Spleen (tissue), 11 donors: ENCODE measurements at regions not wholly inside any gene's neighbourhood (a gene's known extent, or its start where the extent isn't known, plus 50 kb on each side); places are given as distances from the start of the nearest gene placed in this dataset.

Experiments
- DNase-seq: peaks from one replicate; pipeline ENCODE4 v3.0.0-alpha.2; 2020
- H3K27ac ChIP-seq, 8 donors: fragments of 200-600 bp; sonication (generic) in 7 of 8; 1 replicate in 4 of 8; 2 replicates in 4 of 8; pipeline versions ENCODE4 v1.5.0 to v1.8.0; 2016 to 2021; ENCODE audit warnings: inconsistent platforms in 4 of 8, mild to moderate bottlenecking in 4 of 8, moderate library complexity in 1 of 8
- H3K27me3 ChIP-seq, 7 donors: fragments of 200-600 bp; sonication (generic) in 6 of 7; replicated peaks in 1 of 7; 1 replicate in 4 of 7; 2 replicates in 3 of 7; pipeline versions ENCODE4 v1.5.0 to v1.8.0; 2016 to 2021; ENCODE audit warnings: inconsistent platforms in 3 of 7, mild to moderate bottlenecking in 1 of 7
- H3K36me3 ChIP-seq, 6 donors: fragments of 200-600 bp; sonication (generic) in 5 of 6; 1 replicate in 4 of 6; 2 replicates in 2 of 6; pipeline versions ENCODE4 v1.5.0 to v1.8.0; 2016 to 2021; ENCODE audit warnings: inconsistent platforms in 2 of 6
- H3K4me1 ChIP-seq, 6 donors: fragments of 200-600 bp; sonication (generic) in 5 of 6; 1 replicate in 3 of 6; 2 replicates in 3 of 6; pipeline versions ENCODE4 v1.5.0 to v1.8.0; 2016 to 2021; ENCODE audit warnings: inconsistent platforms in 3 of 6
- H3K4me3 ChIP-seq, 8 donors: fragments of 200-600 bp; sonication (generic) in 7 of 8; 1 replicate in 4 of 8; 2 replicates in 4 of 8; pipeline versions ENCODE4 v1.5.0 to v1.8.0; 2016 to 2021; ENCODE audit warnings: inconsistent platforms in 4 of 8, mild to moderate bottlenecking in 4 of 8, moderate library complexity in 2 of 8
- H3K9me3 ChIP-seq, 8 donors: fragments of 200-600 bp; sonication (generic) in 7 of 8; 1 replicate in 4 of 8; 2 replicates in 4 of 8; pipeline versions ENCODE4 v1.5.0 to v1.8.0; 2016 to 2021; ENCODE audit warnings: inconsistent platforms in 4 of 8
- CTCF ChIP-seq, 11 experiments: fragments of 200-600 bp in 7 of 11; fragments of 450-650 bp in 4 of 11; sonication (generic) in 4 of 11; IDR thresholded peaks in 8 of 11; conservative IDR thresholded peaks in 3 of 11; 1 replicate in 7 of 11; 2 replicates in 4 of 11; pipeline versions ENCODE4 v1.4.0 to v1.8.0; 2016 to 2021; ENCODE audit warnings: antibody characterized with exemption in 11 of 11, inconsistent platforms in 4 of 11, mild to moderate bottlenecking in 1 of 11
- POLR2A ChIP-seq, 3 donors: fragments of 450-650 bp; IDR thresholded peaks; one replicate each; pipeline ENCODE4 v1.5.1; 2017; ENCODE audit warnings: antibody characterized with exemption in 3 of 3, mild to moderate bottlenecking in 1 of 3
- POLR2AphosphoS5 ChIP-seq, 3 donors: sonication (generic); formaldehyde crosslinking; IDR thresholded peaks; one replicate each; pipeline ENCODE4 v1.5.1; 2017; ENCODE audit warnings: antibody characterized with exemption in 3 of 3
- WGBS, 5 donors: extraction: QIAGEN DNeasy Blood & Tissue Kit in 3 of 5; methylation state at CpG; one replicate each; pipeline versions ENCODE4 v1.1.5 to v1.1.7; 2013 to 2018; 5-methylcytosine and 5-hydroxymethylcytosine counted together
- intact Hi-C: fragments of 100-400 bp; cut with DNase I; formaldehyde crosslinking; loops from one replicate; pipeline ENCODE4 v1.15.0; 2023; ENCODE audit warnings: low total_unique reads
- donor health status: healthy with polysubstance abuse.
- donor health status: DM: no; HTN: no; CAD: no; lungs with moderate emphysema.
- donor health status: DM: no; HTN: no; CAD: no.
- donor health status: Bipolar disorder and iron deficiency.
- donor health status: healthy.
- donor health status: DM: no; HTN: no; CAD: no.
- donor health status: DM: yes; HTN: yes; CAD: no.

GRCh38 chr3:72296477-72297111 is 511.6 kb upstream of the PROK2 start:
- no peak overlapping the region for H3K27ac ChIP-seq
- TF ChIP-seq CTCF (IDR thresholded peaks at IDR 0.05 in 8 of 11, conservative IDR thresholded peaks at IDR 0.05 in 3 of 11) (no peak), POLR2A (IDR thresholded peaks at IDR 0.05) (no peak), POLR2AphosphoS5 (IDR thresholded peaks at IDR 0.05) (no peak)
- H3K27me3 ChIP-seq: no peaks in the 10 kb centered on the region
- no peaks in the 10 kb centered on the region for H3K9me3 ChIP-seq
- WGBS, 5 donors: 80 to 91% (median 85%) methylated on average over 8 of the region's 8 CpGs
- H3K4me3 ChIP-seq: no peak overlapping the region
- no peaks in the 10 kb centered on the region for H3K36me3 ChIP-seq
- DNase-seq: no peak
- intact Hi-C loops: no loop called here
- peaks cover 0 to 17% (median 9%) of the 10 kb centered on the region in 6 donors for H3K4me1 ChIP-seq

GRCh38 chr3:72295962-72296450 is 511.1 kb upstream of the PROK2 start:
- H3K9me3 ChIP-seq: no peaks in the 10 kb centered on the region
- DNase-seq: no peak
- H3K4me1 ChIP-seq: peaks cover 0 to 17% (median 9%) of the 10 kb centered on the region in 6 donors
- WGBS, 5 donors: 94 to 97% (median 96%) methylated on average over 7 of the region's 7 CpGs
- no peak overlapping the region for H3K27ac ChIP-seq
- no peak overlapping the region for H3K4me3 ChIP-seq
- intact Hi-C loops: no loop called here
- TF ChIP-seq POLR2AphosphoS5 (IDR thresholded peaks at IDR 0.05) (no peak), CTCF (IDR thresholded peaks at IDR 0.05 in 8 of 11, conservative IDR thresholded peaks at IDR 0.05 in 3 of 11) (no peak), POLR2A (IDR thresholded peaks at IDR 0.05) (no peak)
- H3K36me3 ChIP-seq: no peaks in the 10 kb centered on the region
- no peaks in the 10 kb centered on the region for H3K27me3 ChIP-seq

- WGBS, 5 donors: 75 to 89% (median 87%) methylated on average over 7 of the region's 7 CpGs
- DNase-seq: no peak
- Histone ChIP-seq H3K4me1 (peaks cover 0 to 17% (median 8%) of the 10 kb centered on the region in 6 donors), H3K36me3 (no peaks in the 10 kb centered on the region), H3K27me3 (peaks cover 0 to 5% (median 0%) of the 10 kb centered on the region in 7 donors), H3K4me3 (no peak overlapping the region), H3K9me3 (no peaks in the 10 kb centered on the region), H3K27ac (no peak overlapping the region)
- TF ChIP-seq POLR2A (IDR thresholded peaks at IDR 0.05) (no peak), CTCF (IDR thresholded peaks at IDR 0.05 in 8 of 11, conservative IDR thresholded peaks at IDR 0.05 in 3 of 11) (no peak), POLR2AphosphoS5 (IDR thresholded peaks at IDR 0.05) (no peak)
- intact Hi-C loops: no loop called here
These were observed 510.5 kb upstream of the PROK2 start for GRCh38 chr3:72295276-72295961.
